Right hindlimb (tissue), 1 donor: ENCODE measurements at regions not wholly inside any gene's neighbourhood (a gene's known extent, or its start where the extent isn't known, plus 50 kb on each side); places are given as distances from the start of the nearest gene placed in this dataset.

Source experiments
- DNase-seq: peaks from one replicate; pipeline ENCODE4 v3.0.0-alpha.2; 2018

GRCh38 chr10:63710703-63711102, 189.5 kb downstream of the REEP3 start:
- DNase-seq: no peak

GRCh38 chr10:63711361-63711760, 190.2 kb downstream of the REEP3 start:
- peak; percentile 53 for DNase-seq

- DNase-seq: peak; percentile 91
Observed at GRCh38 chr10:63711867-63712716, 190.9 kb downstream of the REEP3 start.

GRCh38 chr10:63712717-63713115, 191.5 kb downstream of the REEP3 start:
- DNase-seq: no peak

GRCh38 chr10:63713191-63714144, 192.3 kb downstream of the REEP3 start:
- peak; percentile 94 for DNase-seq

GRCh38 chr10:63716016-63716580, 194.9 kb downstream of the REEP3 start:
- DNase-seq: no peak

- DNase-seq: no peak
Observed at GRCh38 chr10:63717027-63717715, 196.0 kb downstream of the REEP3 start.

GRCh38 chr10:63718006-63718405, 196.8 kb downstream of the REEP3 start:
- no peak for DNase-seq

GRCh38 chr10:63718421-63718820, 197.2 kb downstream of the REEP3 start:
- DNase-seq: peak; percentile 56

GRCh38 chr10:63719226-63719856, 198.1 kb downstream of the REEP3 start:
- no peak for DNase-seq

- no peak for DNase-seq
Observed at GRCh38 chr10:63720072-63720537, 198.9 kb downstream of the REEP3 start.

- no peak for DNase-seq
Observed at GRCh38 chr10:63720676-63721075, 199.5 kb downstream of the REEP3 start.

- peak; percentile 57 for DNase-seq
Observed at GRCh38 chr10:63722537-63722936, 201.3 kb downstream of the REEP3 start.

- no peak for DNase-seq
Observed at GRCh38 chr10:63723320-63723719, 202.1 kb downstream of the REEP3 start.

- DNase-seq: no peak
Observed at GRCh38 chr10:63723741-63724140, 202.5 kb downstream of the REEP3 start.

- no peak for DNase-seq
Observed at GRCh38 chr10:63724922-63725321, 203.7 kb downstream of the REEP3 start.

GRCh38 chr10:63726867-63727266, 205.7 kb downstream of the REEP3 start:
- no peak for DNase-seq

GRCh38 chr10:63727636-63728035, 206.4 kb downstream of the REEP3 start:
- no peak for DNase-seq

- no peak for DNase-seq
Observed at GRCh38 chr10:63735305-63735704, 214.1 kb downstream of the REEP3 start.

GRCh38 chr10:63738410-63738809, 217.2 kb downstream of the REEP3 start:
- DNase-seq: no peak

GRCh38 chr10:63744060-63744941, 223.1 kb downstream of the REEP3 start:
- DNase-seq: no peak
